ENCODE measurements at regions not wholly inside any gene's neighbourhood (a gene's known extent, or its start where the extent isn't known, plus 50 kb on each side); places are given as distances from the start of the nearest gene placed in this dataset.
A peak's percentile ranks its signal among the peaks of the same experiment; 100 is the strongest.
"Not testable (repeated sequence)": the region's sequence is repeated elsewhere in the genome, so short reads cannot be mapped to it uniquely, and the experiment has no call there.

- FAIRE-seq, result peak; percentile 87
Measured at GRCh38 chr4:62500296-62500695, 1300.2 kb downstream of the ADGRL3 start.

GRCh38 chr4:62495032-62495431 is 1294.9 kb downstream of the ADGRL3 start:
- FAIRE-seq, result no peak

GRCh38 chr4:62491756-62492155 is 1291.6 kb downstream of the ADGRL3 start:
- not testable (repeated sequence) for FAIRE-seq

- FAIRE-seq, result no peak
Measured at GRCh38 chr4:62490635-62491034, 1290.5 kb downstream of the ADGRL3 start.

GRCh38 chr4:62487016-62487415 is 1286.9 kb downstream of the ADGRL3 start:
- no peak for FAIRE-seq

- FAIRE-seq, result no peak
Measured at GRCh38 chr4:62484357-62484756, 1284.2 kb downstream of the ADGRL3 start.

- no peak for FAIRE-seq
Measured at GRCh38 chr4:62482355-62482754, 1282.2 kb downstream of the ADGRL3 start.

- FAIRE-seq, result no peak
Measured at GRCh38 chr4:62475596-62475995, 1275.5 kb downstream of the ADGRL3 start.

- no peak for FAIRE-seq
Measured at GRCh38 chr4:62474802-62475201, 1274.7 kb downstream of the ADGRL3 start.

- no peak for FAIRE-seq
Measured at GRCh38 chr4:62471021-62471420, 1270.9 kb downstream of the ADGRL3 start.

- no peak for FAIRE-seq
Measured at GRCh38 chr4:62470421-62470983, 1270.4 kb downstream of the ADGRL3 start.

GRCh38 chr4:62470020-62470419 is 1269.9 kb downstream of the ADGRL3 start:
- no peak for FAIRE-seq

GRCh38 chr4:62461961-62462360 is 1261.8 kb downstream of the ADGRL3 start:
- no peak for FAIRE-seq

GRCh38 chr4:62460329-62460728 is 1260.2 kb downstream of the ADGRL3 start:
- FAIRE-seq, result no peak

- FAIRE-seq, result no peak
Measured at GRCh38 chr4:62457356-62457755, 1257.2 kb downstream of the ADGRL3 start.

GRCh38 chr4:62455871-62456270 is 1255.7 kb downstream of the ADGRL3 start:
- no peak for FAIRE-seq

- no peak for FAIRE-seq
Measured at GRCh38 chr4:62454535-62454934, 1254.4 kb downstream of the ADGRL3 start.

GRCh38 chr4:62450740-62451139 is 1250.6 kb downstream of the ADGRL3 start:
- no peak for FAIRE-seq

- FAIRE-seq, result no peak
Measured at GRCh38 chr4:62449538-62449937, 1249.4 kb downstream of the ADGRL3 start.

- no peak for FAIRE-seq
Measured at GRCh38 chr4:62448911-62449310, 1248.8 kb downstream of the ADGRL3 start.

GRCh38 chr4:62439051-62439450 is 1238.9 kb downstream of the ADGRL3 start:
- FAIRE-seq, result no peak

- no peak for FAIRE-seq
Measured at GRCh38 chr4:62434921-62435320, 1234.8 kb downstream of the ADGRL3 start.

- FAIRE-seq, result not testable (repeated sequence)
Measured at GRCh38 chr4:62431513-62432231, 1231.5 kb downstream of the ADGRL3 start.

GRCh38 chr4:62429297-62429696 is 1229.2 kb downstream of the ADGRL3 start:
- FAIRE-seq, result no peak

GRCh38 chr4:62415256-62415655 is 1215.1 kb downstream of the ADGRL3 start:
- no peak for FAIRE-seq
